ENCODE measurements at regions not wholly inside any gene's neighbourhood (a gene's known extent, or its start where the extent isn't known, plus 50 kb on each side); places are given as distances from the start of the nearest gene placed in this dataset.

DNA sequence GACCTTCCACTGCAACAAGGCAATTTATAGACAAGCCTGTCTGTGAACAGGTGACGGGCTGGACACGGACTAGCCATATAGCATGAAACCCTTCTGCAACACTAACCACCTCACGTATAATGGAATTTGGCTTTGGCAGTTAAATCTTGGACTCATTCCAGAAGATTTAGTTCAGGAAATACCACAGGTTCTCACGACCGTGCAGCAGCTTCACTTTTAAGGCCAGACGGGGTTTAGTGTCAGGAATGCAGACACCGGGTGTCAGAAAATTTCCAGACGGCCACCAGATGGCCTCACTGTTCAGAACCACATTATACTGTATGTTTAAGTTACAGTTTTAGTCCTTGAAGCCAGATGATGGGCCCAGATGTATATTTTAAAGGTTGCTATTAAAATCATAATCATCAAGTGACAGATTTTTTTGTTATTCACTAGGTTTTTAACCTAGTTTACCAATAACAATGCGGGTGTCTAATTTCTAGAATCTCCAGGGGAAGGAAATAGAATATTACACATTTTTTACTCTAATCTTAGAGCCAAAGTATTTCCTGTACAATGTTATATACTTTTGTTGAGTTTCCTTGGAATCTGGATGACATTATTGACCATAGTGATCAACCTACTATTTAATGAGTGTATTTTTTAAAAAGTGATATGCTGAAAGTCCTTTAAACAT lies 90.5 kb upstream of the TMPO start:
- H3K27ac ChIP-seq (replicated peaks): no peak overlapping the region
- no peaks in the 10 kb centered on the region for H3K27me3 ChIP-seq (ENCODE audit: insufficient read depth, poor library complexity, severe bottlenecking)
- DNase-seq (ENCODE audit: low read depth in 1 of 2, low spot score in 1 of 2): peak; percentile 61 to 68
- no peak overlapping the region for H3K4me3 ChIP-seq (replicated peaks; ENCODE audit: insufficient read depth, low read length)
- TF ChIP-seq, protein P1, sequence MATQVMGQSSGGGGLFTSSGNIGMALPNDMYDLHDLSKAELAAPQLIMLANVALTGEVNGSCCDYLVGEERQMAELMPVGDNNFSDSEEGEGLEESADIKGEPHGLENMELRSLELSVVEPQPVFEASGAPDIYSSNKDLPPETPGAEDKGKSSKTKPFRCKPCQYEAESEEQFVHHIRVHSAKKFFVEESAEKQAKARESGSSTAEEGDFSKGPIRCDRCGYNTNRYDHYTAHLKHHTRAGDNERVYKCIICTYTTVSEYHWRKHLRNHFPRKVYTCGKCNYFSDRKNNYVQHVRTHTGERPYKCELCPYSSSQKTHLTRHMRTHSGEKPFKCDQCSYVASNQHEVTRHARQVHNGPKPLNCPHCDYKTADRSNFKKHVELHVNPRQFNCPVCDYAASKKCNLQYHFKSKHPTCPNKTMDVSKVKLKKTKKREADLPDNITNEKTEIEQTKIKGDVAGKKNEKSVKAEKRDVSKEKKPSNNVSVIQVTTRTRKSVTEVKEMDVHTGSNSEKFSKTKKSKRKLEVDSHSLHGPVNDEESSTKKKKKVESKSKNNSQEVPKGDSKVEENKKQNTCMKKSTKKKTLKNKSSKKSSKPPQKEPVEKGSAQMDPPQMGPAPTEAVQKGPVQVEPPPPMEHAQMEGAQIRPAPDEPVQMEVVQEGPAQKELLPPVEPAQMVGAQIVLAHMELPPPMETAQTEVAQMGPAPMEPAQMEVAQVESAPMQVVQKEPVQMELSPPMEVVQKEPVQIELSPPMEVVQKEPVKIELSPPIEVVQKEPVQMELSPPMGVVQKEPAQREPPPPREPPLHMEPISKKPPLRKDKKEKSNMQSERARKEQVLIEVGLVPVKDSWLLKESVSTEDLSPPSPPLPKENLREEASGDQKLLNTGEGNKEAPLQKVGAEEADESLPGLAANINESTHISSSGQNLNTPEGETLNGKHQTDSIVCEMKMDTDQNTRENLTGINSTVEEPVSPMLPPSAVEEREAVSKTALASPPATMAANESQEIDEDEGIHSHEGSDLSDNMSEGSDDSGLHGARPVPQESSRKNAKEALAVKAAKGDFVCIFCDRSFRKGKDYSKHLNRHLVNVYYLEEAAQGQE (IDR thresholded peaks at IDR 0.05; ENCODE audit: insufficient replicate concordance, low read depth): no peak
- TF ChIP-seq, protein P2, sequence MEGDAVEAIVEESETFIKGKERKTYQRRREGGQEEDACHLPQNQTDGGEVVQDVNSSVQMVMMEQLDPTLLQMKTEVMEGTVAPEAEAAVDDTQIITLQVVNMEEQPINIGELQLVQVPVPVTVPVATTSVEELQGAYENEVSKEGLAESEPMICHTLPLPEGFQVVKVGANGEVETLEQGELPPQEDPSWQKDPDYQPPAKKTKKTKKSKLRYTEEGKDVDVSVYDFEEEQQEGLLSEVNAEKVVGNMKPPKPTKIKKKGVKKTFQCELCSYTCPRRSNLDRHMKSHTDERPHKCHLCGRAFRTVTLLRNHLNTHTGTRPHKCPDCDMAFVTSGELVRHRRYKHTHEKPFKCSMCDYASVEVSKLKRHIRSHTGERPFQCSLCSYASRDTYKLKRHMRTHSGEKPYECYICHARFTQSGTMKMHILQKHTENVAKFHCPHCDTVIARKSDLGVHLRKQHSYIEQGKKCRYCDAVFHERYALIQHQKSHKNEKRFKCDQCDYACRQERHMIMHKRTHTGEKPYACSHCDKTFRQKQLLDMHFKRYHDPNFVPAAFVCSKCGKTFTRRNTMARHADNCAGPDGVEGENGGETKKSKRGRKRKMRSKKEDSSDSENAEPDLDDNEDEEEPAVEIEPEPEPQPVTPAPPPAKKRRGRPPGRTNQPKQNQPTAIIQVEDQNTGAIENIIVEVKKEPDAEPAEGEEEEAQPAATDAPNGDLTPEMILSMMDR (IDR thresholded peaks at IDR 0.05; ENCODE audit: insufficient read depth, low read length): peak; percentile 60
- TF ChIP-seq POLR2AphosphoS5 (IDR thresholded peaks at IDR 0.05; ENCODE audit: low read depth): no peak

DNA sequence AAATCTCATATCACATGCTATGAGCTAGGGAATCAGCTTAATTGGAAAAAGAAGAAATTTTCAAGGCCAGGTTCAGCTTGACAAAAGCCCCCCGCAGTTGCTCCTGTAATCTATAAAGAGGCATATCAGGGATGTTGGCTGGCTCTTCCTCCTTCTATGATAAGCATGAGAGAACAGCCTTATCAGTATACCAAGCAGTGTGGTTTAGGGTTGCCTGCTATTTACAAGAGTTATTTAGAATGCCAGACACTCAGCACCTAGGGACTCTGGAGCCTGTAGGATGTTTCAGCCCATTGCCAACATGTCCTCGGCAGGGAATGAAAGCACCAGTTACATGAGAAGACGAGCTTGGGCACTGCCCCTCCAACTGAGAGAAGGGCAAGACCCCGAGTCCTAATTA lies 89.5 kb upstream of the TMPO start:
- no peak for DNase-seq (ENCODE audit: low read depth in 1 of 2, low spot score in 1 of 2)
- H3K27ac ChIP-seq (replicated peaks): no peak overlapping the region
- H3K4me3 ChIP-seq (replicated peaks; ENCODE audit: insufficient read depth, low read length): no peak overlapping the region
- TF ChIP-seq POLR2AphosphoS5 (IDR thresholded peaks at IDR 0.05; ENCODE audit: low read depth) (no peak), SPI1 (IDR thresholded peaks at IDR 0.05; ENCODE audit: borderline replicate concordance, low read depth) (no peak), GABPA (IDR thresholded peaks at IDR 0.05; ENCODE audit: low read depth) (no peak)
- TF ChIP-seq, protein P1 (IDR thresholded peaks at IDR 0.05; ENCODE audit: insufficient replicate concordance, low read depth): no peak
- TF ChIP-seq, protein P2 (IDR thresholded peaks at IDR 0.05; ENCODE audit: insufficient read depth, low read length): no peak
- no peaks in the 10 kb centered on the region for H3K27me3 ChIP-seq (ENCODE audit: insufficient read depth, poor library complexity, severe bottlenecking)

DNA sequence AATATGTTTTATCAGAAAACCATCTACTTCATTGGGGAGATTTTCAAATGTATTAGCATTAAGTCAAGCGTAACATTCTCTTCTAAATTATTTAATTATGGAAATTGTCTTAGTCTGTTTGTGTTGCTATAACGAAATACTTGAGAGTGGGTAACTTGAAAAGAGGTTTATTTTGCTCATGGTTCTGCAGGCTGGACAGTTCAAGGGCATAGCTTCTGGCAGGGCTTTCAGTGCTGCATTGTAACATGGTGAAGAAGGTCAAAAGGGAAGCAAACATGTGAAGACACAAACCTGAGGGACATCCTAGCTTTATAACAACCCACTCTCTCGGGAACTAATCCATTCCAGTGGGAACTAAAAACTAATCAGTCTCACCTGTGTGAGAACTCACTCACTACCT lies 84.3 kb upstream of the TMPO start:
- Histone ChIP-seq H3K27ac (replicated peaks) (no peak overlapping the region), H3K27me3 (ENCODE audit: insufficient read depth, poor library complexity, severe bottlenecking) (no peaks in the 10 kb centered on the region), H3K4me3 (replicated peaks; ENCODE audit: insufficient read depth, low read length) (no peak overlapping the region)
- TF ChIP-seq, protein P2 (IDR thresholded peaks at IDR 0.05; ENCODE audit: insufficient read depth, low read length): no peak
- TF ChIP-seq SPI1 (IDR thresholded peaks at IDR 0.05; ENCODE audit: borderline replicate concordance, low read depth) (no peak), POLR2AphosphoS5 (IDR thresholded peaks at IDR 0.05; ENCODE audit: low read depth) (no peak), GABPA (IDR thresholded peaks at IDR 0.05; ENCODE audit: low read depth) (no peak)
- TF ChIP-seq, protein P1 (IDR thresholded peaks at IDR 0.05; ENCODE audit: insufficient replicate concordance, low read depth): no peak
- no peak for DNase-seq (ENCODE audit: low read depth in 1 of 2, low spot score in 1 of 2)

Data from HL-60 (cell line).